ENCODE measurements at regions not wholly inside any gene's neighbourhood (a gene's known extent, or its start where the extent isn't known, plus 50 kb on each side); places are given as distances from the start of the nearest gene placed in this dataset.

- Histone ChIP-seq H3K4me1 (ENCODE audit: control insufficient read depth in 1 of 2, insufficient read depth in 1 of 2, low read depth in 1 of 2, low read length in 1 of 2) (no peaks in the 10 kb centered on the region), H3K27me3 (no peaks in the 10 kb centered on the region)
- TF ChIP-seq CTCF (IDR thresholded peaks at IDR 0.05), result no peak
Observed at GRCh38 chr3:65078748-65079147, 390.9 kb upstream of the ADAMTS9 start.

GRCh38 chr3:65077124-65077523 lies 389.3 kb upstream of the ADAMTS9 start:
- Histone ChIP-seq H3K27me3 (no peaks in the 10 kb centered on the region), H3K27ac (no peak overlapping the region), H3K36me3 (no peaks in the 10 kb centered on the region), H3K4me3 (ENCODE audit: low read depth in 1 of 2, low read length in 1 of 2) (no peak overlapping the region), H3K9me3 (no peaks in the 10 kb centered on the region), H3K4me1 (ENCODE audit: control insufficient read depth in 1 of 2, insufficient read depth in 1 of 2, low read depth in 1 of 2, low read length in 1 of 2) (no peaks in the 10 kb centered on the region)
- no peak for TF ChIP-seq CTCF (IDR thresholded peaks at IDR 0.05)

More at GRCh38 chr3:65078748-65079147, 390.9 kb upstream of the ADAMTS9 start:
- H3K9me3 ChIP-seq, result no peaks in the 10 kb centered on the region
- H3K27ac ChIP-seq, result no peak overlapping the region
- H3K4me3 ChIP-seq (ENCODE audit: low read depth in 1 of 2, low read length in 1 of 2), result no peak overlapping the region
- H3K36me3 ChIP-seq, result no peaks in the 10 kb centered on the region

GRCh38 chr3:65070968-65071367 lies 383.2 kb upstream of the ADAMTS9 start:
- H3K36me3 ChIP-seq, result no peaks in the 10 kb centered on the region
- TF ChIP-seq CTCF (IDR thresholded peaks at IDR 0.05), result no peak
- no peaks in the 10 kb centered on the region for H3K27me3 ChIP-seq
- H3K9me3 ChIP-seq, result no peaks in the 10 kb centered on the region
- no peaks in the 10 kb centered on the region for H3K4me1 ChIP-seq (ENCODE audit: control insufficient read depth in 1 of 2, insufficient read depth in 1 of 2, low read depth in 1 of 2, low read length in 1 of 2)
- no peak overlapping the region for H3K27ac ChIP-seq
- H3K4me3 ChIP-seq (ENCODE audit: low read depth in 1 of 2, low read length in 1 of 2), result no peak overlapping the region

GRCh38 chr3:65060904-65061303 lies 373.1 kb upstream of the ADAMTS9 start:
- no peak overlapping the region for H3K4me3 ChIP-seq (ENCODE audit: low read depth in 1 of 2, low read length in 1 of 2)
- no peaks in the 10 kb centered on the region for H3K4me1 ChIP-seq (ENCODE audit: control insufficient read depth in 1 of 2, insufficient read depth in 1 of 2, low read depth in 1 of 2, low read length in 1 of 2)
- H3K27ac ChIP-seq, result no peak overlapping the region
- H3K9me3 ChIP-seq, result no peaks in the 10 kb centered on the region
- H3K36me3 ChIP-seq, result no peaks in the 10 kb centered on the region
- TF ChIP-seq CTCF (IDR thresholded peaks at IDR 0.05), result no peak
- no peaks in the 10 kb centered on the region for H3K27me3 ChIP-seq

- H3K27ac ChIP-seq, result no peak overlapping the region
- H3K4me3 ChIP-seq (ENCODE audit: low read depth in 1 of 2, low read length in 1 of 2), result no peak overlapping the region
- no peaks in the 10 kb centered on the region for H3K36me3 ChIP-seq
- H3K9me3 ChIP-seq, result peaks cover 3% of the 10 kb centered on the region
- no peaks in the 10 kb centered on the region for H3K4me1 ChIP-seq (ENCODE audit: control insufficient read depth in 1 of 2, insufficient read depth in 1 of 2, low read depth in 1 of 2, low read length in 1 of 2)
- TF ChIP-seq CTCF (IDR thresholded peaks at IDR 0.05), result no peak
- no peaks in the 10 kb centered on the region for H3K27me3 ChIP-seq
Observed at GRCh38 chr3:65052101-65052500, 364.3 kb upstream of the ADAMTS9 start.

- Histone ChIP-seq H3K36me3 (no peaks in the 10 kb centered on the region), H3K4me1 (ENCODE audit: control insufficient read depth in 1 of 2, insufficient read depth in 1 of 2, low read depth in 1 of 2, low read length in 1 of 2) (no peaks in the 10 kb centered on the region), H3K4me3 (ENCODE audit: low read depth in 1 of 2, low read length in 1 of 2) (no peak overlapping the region), H3K27me3 (no peaks in the 10 kb centered on the region), H3K9me3 (peaks cover 3% of the 10 kb centered on the region), H3K27ac (no peak overlapping the region)
- no peak for TF ChIP-seq CTCF (IDR thresholded peaks at IDR 0.05)
Observed at GRCh38 chr3:65048151-65048550, 360.4 kb upstream of the ADAMTS9 start.

Measured in neutrophil (primary cell).